ENCODE measurements at regions not wholly inside any gene's neighbourhood (a gene's known extent, or its start where the extent isn't known, plus 50 kb on each side); places are given as distances from the start of the nearest gene placed in this dataset.

- Mint-ChIP-seq H3K27ac (no peak overlapping the region), H3K4me1 (no peaks in the 10 kb centered on the region), H3K4me3 (no peak overlapping the region), H3K36me3 (ENCODE audit: low read depth) (no peaks in the 10 kb centered on the region), H3K9me3 (no peaks in the 10 kb centered on the region), H3K27me3 (ENCODE audit: insufficient read depth) (no peaks in the 10 kb centered on the region)
- H3K4me3 ChIP-seq (ENCODE audit: low read length), result no peak overlapping the region
- no peak overlapping the region for H3K27ac ChIP-seq (ENCODE audit: low read depth, low read length)
- no peaks in the 10 kb centered on the region for H3K4me1 ChIP-seq (ENCODE audit: control insufficient read depth, insufficient read depth, low read length)
- H3K27me3 ChIP-seq (ENCODE audit: control insufficient read depth, insufficient read depth, low read length, poor library complexity, severe bottlenecking), result no peaks in the 10 kb centered on the region
- H3K9ac ChIP-seq (ENCODE audit: extremely low read depth, low read length, poor library complexity, severe bottlenecking), result no peak overlapping the region
- H3K9me3 ChIP-seq (ENCODE audit: control insufficient read depth, low read length), result no peaks in the 10 kb centered on the region
- no peak for TF ChIP-seq CTCF (conservative IDR thresholded peaks at IDR 0.05)
- DNase-seq, result no peak
- H3K36me3 ChIP-seq (ENCODE audit: control insufficient read depth, insufficient read depth, low read length), result no peaks in the 10 kb centered on the region
These were observed 456.1 kb upstream of the IL12A start for GRCh38 chr3:159532577-159532976.

- Histone ChIP-seq H3K4me3 (ENCODE audit: low read length) (no peak overlapping the region), H3K27ac (ENCODE audit: low read depth, low read length) (no peak overlapping the region), H3K27me3 (ENCODE audit: control insufficient read depth, insufficient read depth, low read length, poor library complexity, severe bottlenecking) (no peaks in the 10 kb centered on the region), H3K9ac (ENCODE audit: extremely low read depth, low read length, poor library complexity, severe bottlenecking) (no peak overlapping the region), H3K36me3 (ENCODE audit: control insufficient read depth, insufficient read depth, low read length) (no peaks in the 10 kb centered on the region), H3K4me1 (ENCODE audit: control insufficient read depth, insufficient read depth, low read length) (no peaks in the 10 kb centered on the region), H3K9me3 (ENCODE audit: control insufficient read depth, low read length) (no peaks in the 10 kb centered on the region)
- H3K9me3 Mint-ChIP-seq, result no peaks in the 10 kb centered on the region
- no peaks in the 10 kb centered on the region for H3K36me3 Mint-ChIP-seq (ENCODE audit: low read depth)
- WGBS, 2 experiments (ENCODE audit: insufficient coverage in 1 of 2, insufficient read length in 1 of 2), result 91 to 94% methylated on average over 2 to 3 of the region's 3 CpGs
- H3K27ac Mint-ChIP-seq, result no peak overlapping the region
- H3K4me1 Mint-ChIP-seq, result no peaks in the 10 kb centered on the region
- DNase-seq, result no peak
- no peak for TF ChIP-seq CTCF (conservative IDR thresholded peaks at IDR 0.05)
- no peaks in the 10 kb centered on the region for H3K27me3 Mint-ChIP-seq (ENCODE audit: insufficient read depth)
- no peak overlapping the region for H3K4me3 Mint-ChIP-seq
These were observed 454.1 kb upstream of the IL12A start for GRCh38 chr3:159534496-159534895.

- no peak for TF ChIP-seq CTCF (conservative IDR thresholded peaks at IDR 0.05)
- no CpG with 5 or more reads among the region's 1 CpG for WGBS, 2 experiments (ENCODE audit: insufficient coverage in 1 of 2, insufficient read length in 1 of 2)
These were observed 451.8 kb upstream of the IL12A start for GRCh38 chr3:159536876-159537275.

More at GRCh38 chr3:159536876-159537275, 451.8 kb upstream of the IL12A start:
- H3K4me3 Mint-ChIP-seq, result no peak overlapping the region
- H3K9me3 Mint-ChIP-seq, result no peaks in the 10 kb centered on the region
- H3K36me3 Mint-ChIP-seq (ENCODE audit: low read depth), result no peaks in the 10 kb centered on the region
- Histone ChIP-seq H3K27me3 (ENCODE audit: control insufficient read depth, insufficient read depth, low read length, poor library complexity, severe bottlenecking) (no peaks in the 10 kb centered on the region), H3K27ac (ENCODE audit: low read depth, low read length) (no peak overlapping the region), H3K4me3 (ENCODE audit: low read length) (no peak overlapping the region), H3K36me3 (ENCODE audit: control insufficient read depth, insufficient read depth, low read length) (no peaks in the 10 kb centered on the region), H3K9me3 (ENCODE audit: control insufficient read depth, low read length) (no peaks in the 10 kb centered on the region), H3K9ac (ENCODE audit: extremely low read depth, low read length, poor library complexity, severe bottlenecking) (no peak overlapping the region), H3K4me1 (ENCODE audit: control insufficient read depth, insufficient read depth, low read length) (no peaks in the 10 kb centered on the region)
- no peaks in the 10 kb centered on the region for H3K4me1 Mint-ChIP-seq
- no peak overlapping the region for H3K27ac Mint-ChIP-seq
- DNase-seq, result no peak
- no peaks in the 10 kb centered on the region for H3K27me3 Mint-ChIP-seq (ENCODE audit: insufficient read depth)

Data from endodermal cell (in vitro differentiated cells).